Mesenchymal stem cell (in vitro differentiated cells and primary cell): ENCODE measurements at regions not wholly inside any gene's neighbourhood (a gene's known extent, or its start where the extent isn't known, plus 50 kb on each side); places are given as distances from the start of the nearest gene placed in this dataset.

Source experiments
- DNase-seq: peaks from one replicate; pipeline ENCODE4 v3.0.0-alpha.2; 2013
- H2AFZ ChIP-seq: one replicate; pipeline ENCODE4 v1.6.1; 2013; ENCODE audit warnings: low read depth, mild to moderate bottlenecking, control low read depth, inconsistent platforms, low read length, moderate library complexity
- H2AK5ac ChIP-seq: 2 replicates; pipeline ENCODE4 v1.6.1; 2013; ENCODE audit warnings: low read length, moderate library complexity, mild to moderate bottlenecking, inconsistent platforms; ENCODE audit not compliant: severe bottlenecking
- H2BK120ac ChIP-seq: one replicate; pipeline ENCODE4 v1.6.1; 2013; ENCODE audit warnings: low read depth, mild to moderate bottlenecking, inconsistent platforms, low read length, moderate library complexity
- H2BK12ac ChIP-seq, 2 experiments: one replicate each; pipeline ENCODE4 v1.6.1; 2013; ENCODE audit warnings: inconsistent platforms in 2 of 2, low read length in 2 of 2, mild to moderate bottlenecking in 2 of 2, moderate library complexity in 2 of 2, control low read depth in 1 of 2
- H2BK15ac ChIP-seq: one replicate; pipeline ENCODE4 v1.6.1; 2013; ENCODE audit warnings: mild to moderate bottlenecking, low read depth, inconsistent platforms; ENCODE audit not compliant: poor library complexity, severe bottlenecking
- H2BK5ac ChIP-seq: 2 replicates; pipeline ENCODE4 v1.6.1; 2013; ENCODE audit warnings: low read depth, mild to moderate bottlenecking, low read length, control low read depth, inconsistent platforms; ENCODE audit not compliant: poor library complexity, severe bottlenecking
- H3K14ac ChIP-seq, 2 experiments: one replicate each; pipeline ENCODE4 v1.6.1; 2013; ENCODE audit warnings: inconsistent platforms in 2 of 2, low read length in 2 of 2, control low read depth in 1 of 2, mild to moderate bottlenecking in 1 of 2, moderate library complexity in 1 of 2
- H3K18ac ChIP-seq, 2 experiments: one replicate each; pipeline ENCODE4 v1.6.1; 2013; ENCODE audit warnings: inconsistent platforms in 2 of 2, low read length in 2 of 2, control low read depth in 1 of 2, low read depth in 1 of 2, mild to moderate bottlenecking in 1 of 2
- H3K23ac ChIP-seq, 2 experiments: one replicate each; pipeline ENCODE4 v1.6.1; 2013; ENCODE audit warnings: inconsistent platforms in 2 of 2, low read length in 2 of 2, mild to moderate bottlenecking in 2 of 2, moderate library complexity in 2 of 2, control low read depth in 1 of 2
- H3K27ac ChIP-seq: 2 replicates; pipeline ENCODE4 v1.5.1; 2013; ENCODE audit warnings: mild to moderate bottlenecking, moderate library complexity, low read length, control low read depth, inconsistent platforms; ENCODE audit not compliant: poor library complexity, severe bottlenecking
- H3K27me3 ChIP-seq, 2 experiments: 2 replicates each; pipeline versions ENCODE4 v1.6.1 to v1.7.0; 2013; ENCODE audit warnings: low read length in 2 of 2, mild to moderate bottlenecking in 2 of 2, moderate library complexity in 2 of 2, control low read depth in 1 of 2, inconsistent platforms in 1 of 2; ENCODE audit not compliant: control insufficient read depth in 1 of 2, insufficient read depth in 1 of 2
- H3K36me3 ChIP-seq, 2 experiments: 2 replicates each; pipeline versions ENCODE4 v1.6.1 to v1.7.0; 2013; ENCODE audit warnings: low read length in 2 of 2, control low read depth in 1 of 2, inconsistent platforms in 1 of 2, low read depth in 1 of 2, mild to moderate bottlenecking in 1 of 2; ENCODE audit not compliant: insufficient read depth in 2 of 2, control insufficient read depth in 1 of 2
- H3K4ac ChIP-seq, 2 experiments: one replicate each; pipeline ENCODE4 v1.6.1; 2013; ENCODE audit warnings: inconsistent platforms in 2 of 2, low read length in 2 of 2, mild to moderate bottlenecking in 2 of 2, moderate library complexity in 2 of 2, control low read depth in 1 of 2, low read depth in 1 of 2
- H3K4me1 ChIP-seq: 2 replicates; pipeline ENCODE4 v1.6.1; 2013; ENCODE audit warnings: low read depth, low read length, control low read depth; ENCODE audit not compliant: control insufficient read depth, insufficient read depth
- H3K4me2 ChIP-seq: 2 replicates; pipeline ENCODE4 v1.6.1; 2013; ENCODE audit warnings: low read length, mild to moderate bottlenecking, inconsistent platforms; ENCODE audit not compliant: poor library complexity, severe bottlenecking
- H3K4me3 ChIP-seq, 2 experiments: 2 replicates each; pipeline versions ENCODE4 v1.5.1 to v1.7.0; 2013; ENCODE audit warnings: low read length in 2 of 2, mild to moderate bottlenecking in 2 of 2, control low read depth in 1 of 2, low read depth in 1 of 2; ENCODE audit not compliant: insufficient read depth in 1 of 2
- H3K79me1 ChIP-seq: replicated peaks from 2 replicates; pipeline ENCODE4 v1.6.1; 2013; ENCODE audit warnings: mild to moderate bottlenecking, control low read depth, low read length, inconsistent platforms; ENCODE audit not compliant: poor library complexity, severe bottlenecking
- H3K9ac ChIP-seq: 2 replicates; pipeline ENCODE4 v1.7.0; 2013; ENCODE audit warnings: mild to moderate bottlenecking, low read length, moderate library complexity
- H3K9me3 ChIP-seq: 2 replicates; pipeline ENCODE4 v1.7.0; 2013; ENCODE audit warnings: mild to moderate bottlenecking, low read length; ENCODE audit not compliant: control insufficient read depth
- H4K8ac ChIP-seq: one replicate; pipeline ENCODE4 v1.6.1; 2013; ENCODE audit warnings: inconsistent platforms, mild to moderate bottlenecking, low read length, moderate library complexity
- H4K91ac ChIP-seq: one replicate; pipeline ENCODE4 v1.6.1; 2013; ENCODE audit warnings: mild to moderate bottlenecking, low read length, inconsistent platforms
- WGBS: methylation state at CpG from one replicate; pipeline ENCODE4 v1.1.7; 2013; ENCODE audit warnings: mixed read lengths; 5-methylcytosine and 5-hydroxymethylcytosine counted together

GRCh38 chr10:29731760-29732159 lies 97.0 kb upstream of the SVIL start:
- H2AK5ac ChIP-seq, result peak overlapping the region; percentile 51
- peak overlapping the region; percentile 31 for H3K27ac ChIP-seq
- no peak overlapping the region for H4K8ac ChIP-seq
- H3K23ac ChIP-seq, result no peak overlapping the region
- H3K4me2 ChIP-seq, result peak overlapping the region; percentile 54
- no peak overlapping the region for H3K9ac ChIP-seq
- 90% methylated on average over 12 of the region's 12 CpGs for WGBS
- no peak for DNase-seq
- peak overlapping the region in 1 of 2 experiments; percentile 34 for H3K18ac ChIP-seq
- H3K79me1 ChIP-seq, result no peaks in the 10 kb centered on the region
- no peak overlapping the region for H2AFZ ChIP-seq
- H3K36me3 ChIP-seq, result peaks cover 7 to 8% of the 10 kb centered on the region in 2 experiments
- H4K91ac ChIP-seq, result no peak overlapping the region
- H2BK15ac ChIP-seq, result no peak overlapping the region
- H2BK5ac ChIP-seq, result no peak overlapping the region
- H3K27me3 ChIP-seq, result no peaks in the 10 kb centered on the region
- H3K4me1 ChIP-seq, result peaks cover 13% of the 10 kb centered on the region
- H3K4ac ChIP-seq, result peak overlapping the region; percentile 7 to 71
- H2BK12ac ChIP-seq, result peak overlapping the region in 1 of 2 experiments; percentile 31
- H2BK120ac ChIP-seq, result no peak overlapping the region
- H3K9me3 ChIP-seq, result no peaks in the 10 kb centered on the region
- H3K4me3 ChIP-seq, result no peak overlapping the region
- no peak overlapping the region for H3K14ac ChIP-seq

- Histone ChIP-seq H3K27me3 (no peaks in the 10 kb centered on the region), H2BK5ac (no peak overlapping the region), H3K4ac (no peak overlapping the region), H4K91ac (no peak overlapping the region), H3K14ac (no peak overlapping the region), H2BK120ac (no peak overlapping the region), H2BK12ac (peak overlapping the region in 1 of 2 experiments; percentile 13), H2AK5ac (no peak overlapping the region), H3K4me2 (no peak overlapping the region), H3K27ac (no peak overlapping the region), H2BK15ac (no peak overlapping the region), H3K4me3 (no peak overlapping the region), H3K36me3 (peaks cover 7 to 11% of the 10 kb centered on the region in 2 experiments), H3K4me1 (peaks cover 15% of the 10 kb centered on the region), H3K9me3 (no peaks in the 10 kb centered on the region), H4K8ac (no peak overlapping the region), H2AFZ (no peak overlapping the region), H3K9ac (no peak overlapping the region), H3K18ac (no peak overlapping the region), H3K79me1 (no peaks in the 10 kb centered on the region), H3K23ac (no peak overlapping the region)
- DNase-seq, result no peak
- WGBS, result 69% methylated on average over 6 of the region's 6 CpGs
Observed at GRCh38 chr10:29730969-29731368, 96.2 kb upstream of the SVIL start.

- H2BK120ac ChIP-seq, result no peak overlapping the region
- H2AFZ ChIP-seq, result no peak overlapping the region
- peaks cover 7 to 11% of the 10 kb centered on the region in 2 experiments for H3K36me3 ChIP-seq
- H2BK15ac ChIP-seq, result no peak overlapping the region
- no peaks in the 10 kb centered on the region for H3K27me3 ChIP-seq
- peaks cover 16% of the 10 kb centered on the region for H3K4me1 ChIP-seq
- no peak overlapping the region for H3K9ac ChIP-seq
- H4K91ac ChIP-seq, result no peak overlapping the region
- H3K18ac ChIP-seq, result no peak overlapping the region
- no peak overlapping the region for H3K4ac ChIP-seq
- H3K23ac ChIP-seq, result no peak overlapping the region
- H4K8ac ChIP-seq, result no peak overlapping the region
- H3K4me3 ChIP-seq, result no peak overlapping the region
- 84% methylated on average over 3 of the region's 5 CpGs for WGBS
- H2AK5ac ChIP-seq, result no peak overlapping the region
- H3K14ac ChIP-seq, result no peak overlapping the region
- no peaks in the 10 kb centered on the region for H3K79me1 ChIP-seq
- no peak overlapping the region for H3K27ac ChIP-seq
- no peak for DNase-seq
- no peak overlapping the region for H2BK12ac ChIP-seq
- H2BK5ac ChIP-seq, result no peak overlapping the region
- no peaks in the 10 kb centered on the region for H3K9me3 ChIP-seq
- H3K4me2 ChIP-seq, result no peak overlapping the region
Observed at GRCh38 chr10:29730458-29730857, 95.7 kb upstream of the SVIL start.

- H3K23ac ChIP-seq, result peak overlapping the region in 1 of 2 experiments; percentile 59
- H3K4me3 ChIP-seq, result no peak overlapping the region
- H4K91ac ChIP-seq, result no peak overlapping the region
- peak overlapping the region; percentile 76 for H2AK5ac ChIP-seq
- H2BK12ac ChIP-seq, result peak overlapping the region; percentile 44 to 77
- H3K4me2 ChIP-seq, result no peak overlapping the region
- peaks cover 20% of the 10 kb centered on the region for H3K4me1 ChIP-seq
- peak overlapping the region; percentile 48 to 76 for H3K18ac ChIP-seq
- no peak overlapping the region for H3K9ac ChIP-seq
- H3K27me3 ChIP-seq, result no peaks in the 10 kb centered on the region
- H2BK5ac ChIP-seq, result no peak overlapping the region
- peak overlapping the region; percentile 6 for H2BK15ac ChIP-seq
- H3K36me3 ChIP-seq, result peaks cover 7 to 14% of the 10 kb centered on the region in 2 experiments
- peak overlapping the region in 1 of 2 experiments; percentile 84 for H3K14ac ChIP-seq
- H3K9me3 ChIP-seq, result no peaks in the 10 kb centered on the region
- H3K4ac ChIP-seq, result peak overlapping the region in 1 of 2 experiments; percentile 73
- DNase-seq, result no peak
- 33% methylated on average over 6 of the region's 6 CpGs for WGBS
- no peak overlapping the region for H2BK120ac ChIP-seq
- no peak overlapping the region for H2AFZ ChIP-seq
- no peak overlapping the region for H3K27ac ChIP-seq
- no peaks in the 10 kb centered on the region for H3K79me1 ChIP-seq
- peak overlapping the region; percentile 22 for H4K8ac ChIP-seq
Observed at GRCh38 chr10:29728541-29729049, 93.8 kb upstream of the SVIL start.
